ENCODE measurements at regions not wholly inside any gene's neighbourhood (a gene's known extent, or its start where the extent isn't known, plus 50 kb on each side); places are given as distances from the start of the nearest gene placed in this dataset.

DNA sequence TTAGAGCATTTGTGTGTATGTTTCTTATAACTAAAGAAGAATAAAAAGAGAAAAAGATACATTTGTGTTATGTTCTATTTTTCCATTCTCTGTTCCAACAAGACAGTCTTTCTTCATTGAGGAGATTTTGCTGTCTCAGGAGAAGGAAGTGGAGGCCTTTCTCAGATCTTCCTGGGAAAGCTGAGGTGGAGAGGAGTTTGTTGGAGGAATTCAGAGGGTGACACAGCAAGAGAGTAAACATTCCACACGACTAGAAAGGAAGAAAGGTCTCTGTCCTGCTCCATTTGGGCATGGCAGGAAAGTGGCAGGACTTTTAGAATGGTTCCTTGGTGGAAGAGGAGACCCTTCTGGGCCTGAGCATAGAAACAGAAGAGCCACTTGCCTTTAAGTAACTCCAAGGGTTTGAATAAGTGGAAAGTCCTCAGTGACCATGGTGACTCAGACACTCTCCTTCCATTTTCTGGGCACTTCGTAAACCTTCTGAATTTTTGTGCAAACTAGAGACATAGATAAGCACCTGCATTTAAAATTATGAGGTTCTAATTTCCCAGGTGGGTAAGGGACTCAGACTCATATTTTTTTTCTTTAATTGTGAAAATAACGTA, 52.3 kb upstream of the COL5A2 start:
- TF ChIP-seq, protein P1, sequence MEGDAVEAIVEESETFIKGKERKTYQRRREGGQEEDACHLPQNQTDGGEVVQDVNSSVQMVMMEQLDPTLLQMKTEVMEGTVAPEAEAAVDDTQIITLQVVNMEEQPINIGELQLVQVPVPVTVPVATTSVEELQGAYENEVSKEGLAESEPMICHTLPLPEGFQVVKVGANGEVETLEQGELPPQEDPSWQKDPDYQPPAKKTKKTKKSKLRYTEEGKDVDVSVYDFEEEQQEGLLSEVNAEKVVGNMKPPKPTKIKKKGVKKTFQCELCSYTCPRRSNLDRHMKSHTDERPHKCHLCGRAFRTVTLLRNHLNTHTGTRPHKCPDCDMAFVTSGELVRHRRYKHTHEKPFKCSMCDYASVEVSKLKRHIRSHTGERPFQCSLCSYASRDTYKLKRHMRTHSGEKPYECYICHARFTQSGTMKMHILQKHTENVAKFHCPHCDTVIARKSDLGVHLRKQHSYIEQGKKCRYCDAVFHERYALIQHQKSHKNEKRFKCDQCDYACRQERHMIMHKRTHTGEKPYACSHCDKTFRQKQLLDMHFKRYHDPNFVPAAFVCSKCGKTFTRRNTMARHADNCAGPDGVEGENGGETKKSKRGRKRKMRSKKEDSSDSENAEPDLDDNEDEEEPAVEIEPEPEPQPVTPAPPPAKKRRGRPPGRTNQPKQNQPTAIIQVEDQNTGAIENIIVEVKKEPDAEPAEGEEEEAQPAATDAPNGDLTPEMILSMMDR (IDR thresholded peaks at IDR 0.05), result no peak
- no peak for TF ChIP-seq EZH2 (IDR thresholded peaks at IDR 0.05; ENCODE audit: borderline replicate concordance, insufficient read depth, low read depth, low read length, poor library complexity, severe bottlenecking)
